HUES6 (cell line): ENCODE measurements at regions not wholly inside any gene's neighbourhood (a gene's known extent, or its start where the extent isn't known, plus 50 kb on each side); places are given as distances from the start of the nearest gene placed in this dataset.
"Not testable (repeated sequence)": the region's sequence is repeated elsewhere in the genome, so short reads cannot be mapped to it uniquely, and the experiment has no call there.

Source experiments
- H3K27ac ChIP-seq: 2 replicates; pipeline ENCODE4 v1.7.0; 2013; ENCODE audit warnings: low read depth, mild to moderate bottlenecking, low read length, inconsistent platforms
- H3K27me3 ChIP-seq: 2 replicates; pipeline ENCODE4 v1.6.1; 2013; ENCODE audit warnings: low read length; ENCODE audit not compliant: control insufficient read depth, insufficient read depth
- H3K36me3 ChIP-seq: 2 replicates; pipeline ENCODE4 v1.6.1; 2013; ENCODE audit warnings: low read length; ENCODE audit not compliant: control insufficient read depth, insufficient read depth
- H3K4me1 ChIP-seq: 2 replicates; pipeline ENCODE4 v1.6.1; 2013; ENCODE audit warnings: low read length; ENCODE audit not compliant: control insufficient read depth, insufficient read depth
- H3K4me3 ChIP-seq: 2 replicates; pipeline ENCODE4 v1.5.1; 2013; ENCODE audit warnings: low read depth, low read length
- H3K9ac ChIP-seq: one replicate; pipeline ENCODE4 v1.6.1; 2013; ENCODE audit warnings: mild to moderate bottlenecking, low read length
- H3K9me3 ChIP-seq: 2 replicates; pipeline ENCODE4 v1.6.1; 2013; ENCODE audit warnings: low read depth, low read length; ENCODE audit not compliant: control insufficient read depth, insufficient read depth

GRCh38 chr2:31813016-31813415 is 197.8 kb downstream of the MEMO1 start:
- Histone ChIP-seq H3K27me3 (no peaks in the 10 kb centered on the region), H3K9ac (no peak overlapping the region), H3K9me3 (no peaks in the 10 kb centered on the region), H3K4me1 (no peaks in the 10 kb centered on the region), H3K36me3 (no peaks in the 10 kb centered on the region), H3K4me3 (no peak overlapping the region), H3K27ac (no peak overlapping the region)

GRCh38 chr2:31812051-31812798 is 198.6 kb downstream of the MEMO1 start:
- H3K9me3 ChIP-seq, result no peaks in the 10 kb centered on the region
- H3K4me1 ChIP-seq, result no peaks in the 10 kb centered on the region
- H3K27me3 ChIP-seq, result no peaks in the 10 kb centered on the region
- H3K36me3 ChIP-seq, result no peaks in the 10 kb centered on the region
- no peak overlapping the region for H3K4me3 ChIP-seq
- H3K27ac ChIP-seq, result no peak overlapping the region
- H3K9ac ChIP-seq, result no peak overlapping the region

DNA sequence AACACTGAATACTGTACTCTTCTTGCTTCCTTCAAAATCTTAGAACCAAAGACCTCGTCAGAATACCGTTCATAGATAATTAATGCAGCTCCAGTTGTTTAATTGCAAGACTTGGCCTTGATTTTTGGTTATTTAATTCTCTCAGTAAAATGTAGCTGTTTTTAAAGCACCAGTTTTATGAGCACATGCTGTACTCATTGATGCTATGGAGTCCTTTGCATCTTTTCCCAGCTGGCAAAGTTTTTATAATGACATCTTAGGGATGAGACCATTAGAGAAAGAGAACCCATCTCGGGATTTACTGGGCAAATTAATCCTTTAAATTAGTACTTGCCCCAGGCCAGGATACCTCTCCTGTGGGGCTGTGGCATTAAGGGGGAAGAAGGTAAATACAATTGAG is 199.3 kb downstream of the MEMO1 start:
- no peaks in the 10 kb centered on the region for H3K27me3 ChIP-seq
- H3K9ac ChIP-seq, result no peak overlapping the region
- no peaks in the 10 kb centered on the region for H3K36me3 ChIP-seq
- H3K9me3 ChIP-seq, result no peaks in the 10 kb centered on the region
- H3K27ac ChIP-seq, result no peak overlapping the region
- H3K4me3 ChIP-seq, result no peak overlapping the region
- no peaks in the 10 kb centered on the region for H3K4me1 ChIP-seq

- H3K9ac ChIP-seq, result no peak overlapping the region
- H3K27ac ChIP-seq, result no peak overlapping the region
- H3K4me1 ChIP-seq, result no peaks in the 10 kb centered on the region
- no peaks in the 10 kb centered on the region for H3K36me3 ChIP-seq
- no peak overlapping the region for H3K4me3 ChIP-seq
- H3K27me3 ChIP-seq, result no peaks in the 10 kb centered on the region
- H3K9me3 ChIP-seq, result no peaks in the 10 kb centered on the region
Observed at GRCh38 chr2:31810200-31810917, 200.4 kb downstream of the MEMO1 start.

DNA sequence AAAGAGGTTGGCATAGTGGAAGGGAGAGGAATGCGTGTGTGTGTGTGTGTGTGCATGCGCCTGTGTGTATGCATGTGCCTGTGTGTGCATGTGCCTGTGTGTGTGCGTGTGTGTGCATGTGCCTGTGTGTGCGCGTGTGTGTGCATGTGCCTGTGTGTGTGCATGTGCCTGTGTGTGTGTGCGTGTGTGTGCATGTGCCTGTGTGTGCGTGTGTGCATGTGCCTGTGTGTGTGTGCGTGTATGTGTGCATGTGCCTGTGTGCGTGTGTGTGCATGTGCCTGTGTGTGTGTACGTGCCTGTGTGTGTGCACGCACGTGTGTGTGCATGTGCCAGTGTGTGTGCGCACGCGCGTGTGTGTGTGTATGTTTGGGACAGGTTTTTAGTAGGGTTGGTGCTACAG is 205.1 kb downstream of the MEMO1 start:
- Histone ChIP-seq H3K27me3 (no peaks in the 10 kb centered on the region), H3K4me3 (no peak overlapping the region), H3K4me1 (no peaks in the 10 kb centered on the region), H3K9ac (no peak overlapping the region), H3K36me3 (no peaks in the 10 kb centered on the region), H3K27ac (no peak overlapping the region), H3K9me3 (no peaks in the 10 kb centered on the region)

DNA sequence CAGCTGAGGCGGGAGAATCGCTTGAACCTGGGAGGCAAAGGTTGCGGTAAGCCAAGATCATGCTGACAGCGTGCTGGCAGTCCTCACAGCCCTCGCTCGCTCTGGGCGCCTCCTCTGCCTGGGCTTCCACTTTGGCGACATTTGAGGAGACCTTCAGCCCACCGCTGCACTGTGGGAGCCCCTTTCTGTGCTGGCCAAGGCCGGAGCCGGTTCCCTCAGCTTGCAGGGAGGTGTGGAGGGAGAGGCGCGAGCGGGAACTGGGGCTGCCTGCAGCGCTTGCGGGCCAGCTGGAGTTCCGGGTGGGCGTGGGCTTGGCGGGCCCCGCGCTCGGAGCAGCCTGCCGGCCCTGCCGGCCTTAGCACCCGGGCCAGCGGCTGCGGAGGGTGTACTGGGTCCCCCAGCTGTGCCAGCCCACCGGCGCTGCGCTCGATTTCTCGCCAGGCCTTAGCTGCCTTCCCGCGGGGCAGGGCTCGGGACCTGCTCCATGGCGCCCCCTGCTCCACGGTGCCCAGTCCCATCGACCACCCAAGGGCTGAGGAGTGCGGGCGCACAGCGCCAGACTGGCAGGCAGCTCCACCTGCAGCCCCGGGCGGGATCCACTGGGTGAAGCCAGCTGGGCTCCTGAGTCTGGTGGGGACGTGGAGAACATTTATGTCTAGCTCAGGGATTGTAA is 207.2 kb downstream of the MEMO1 start:
- H3K9ac ChIP-seq, H3K4me3 ChIP-seq, H3K9me3 ChIP-seq, H3K27me3 ChIP-seq, H3K4me1 ChIP-seq, H3K27ac ChIP-seq, H3K36me3 ChIP-seq: not testable (repeated sequence)

GRCh38 chr2:31802711-31803110 is 208.1 kb downstream of the MEMO1 start:
- no peaks in the 10 kb centered on the region for H3K27me3 ChIP-seq
- no peak overlapping the region for H3K4me3 ChIP-seq
- no peaks in the 10 kb centered on the region for H3K4me1 ChIP-seq
- no peaks in the 10 kb centered on the region for H3K36me3 ChIP-seq
- H3K27ac ChIP-seq, result no peak overlapping the region
- no peak overlapping the region for H3K9ac ChIP-seq
- no peaks in the 10 kb centered on the region for H3K9me3 ChIP-seq

GRCh38 chr2:31799282-31799681 is 211.5 kb downstream of the MEMO1 start:
- H3K36me3 ChIP-seq, H3K4me1 ChIP-seq, H3K27me3 ChIP-seq, H3K27ac ChIP-seq, H3K4me3 ChIP-seq, H3K9ac ChIP-seq: not testable (repeated sequence)
- H3K9me3 ChIP-seq, result peaks cover 17% of the 10 kb centered on the region

- Histone ChIP-seq H3K9ac (no peak overlapping the region), H3K4me3 (no peak overlapping the region), H3K27ac (no peak overlapping the region), H3K4me1 (no peaks in the 10 kb centered on the region), H3K27me3 (no peaks in the 10 kb centered on the region), H3K36me3 (no peaks in the 10 kb centered on the region), H3K9me3 (0 out of 2 replicates have a peak, but pooled peaks cover 8% of the 10 kb centered on the region)
Observed at GRCh38 chr2:31788273-31788672, 207.5 kb upstream of the SRD5A2 start.

- no peak overlapping the region for H3K4me3 ChIP-seq
- H3K9ac ChIP-seq, result no peak overlapping the region
- H3K9me3 ChIP-seq, result peaks cover 15% of the 10 kb centered on the region
- H3K4me1 ChIP-seq, result no peaks in the 10 kb centered on the region
- H3K27ac ChIP-seq, result no peak overlapping the region
- H3K27me3 ChIP-seq, result no peaks in the 10 kb centered on the region
- H3K36me3 ChIP-seq, result no peaks in the 10 kb centered on the region
Observed at GRCh38 chr2:31785876-31786275, 205.1 kb upstream of the SRD5A2 start.

DNA sequence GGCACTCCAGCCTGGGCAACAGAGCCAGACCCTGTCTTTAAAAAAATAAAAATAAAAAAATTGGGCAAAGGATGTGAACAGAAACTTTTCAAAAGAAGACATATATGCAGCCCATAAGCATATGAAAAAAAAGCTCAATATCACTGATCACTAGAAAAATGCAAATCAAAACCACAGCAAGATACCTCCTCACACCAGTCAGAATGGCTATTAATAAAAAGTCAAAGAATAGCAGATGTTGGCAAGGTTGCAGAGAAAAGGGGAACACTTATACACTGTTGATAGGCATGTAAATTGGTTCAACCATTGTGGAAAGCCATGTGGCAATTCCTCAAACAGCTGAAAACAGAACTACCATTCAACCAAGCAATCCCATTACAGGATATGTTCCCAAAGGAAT is 204.1 kb upstream of the SRD5A2 start:
- Histone ChIP-seq H3K27ac (no peak overlapping the region), H3K4me1 (no peaks in the 10 kb centered on the region), H3K9me3 (peaks cover 15% of the 10 kb centered on the region), H3K36me3 (no peaks in the 10 kb centered on the region), H3K9ac (no peak overlapping the region), H3K4me3 (no peak overlapping the region), H3K27me3 (no peaks in the 10 kb centered on the region)
